Aorta (tissue), 5 donors: ENCODE measurements at regions not wholly inside any gene's neighbourhood (a gene's known extent, or its start where the extent isn't known, plus 50 kb on each side); places are given as distances from the start of the nearest gene placed in this dataset.

Experiments used
- ATAC-seq: fragments of 200-7000 bp; cut with Tn5 transposase; one replicate; pipeline ENCODE4 v1.9.1; 2022; ENCODE audit warnings: moderate library complexity; ENCODE audit not compliant: low FRiP score
- DNase-seq, 2 donors: peaks; one replicate each; pipeline ENCODE4 v3.0.0-alpha.2; 2020
- H3K27ac ChIP-seq, 2 donors: one replicate each; pipeline ENCODE4 v1.5.1; 2013; ENCODE audit warnings: low read length in 2 of 2, mild to moderate bottlenecking in 2 of 2, moderate library complexity in 2 of 2, control low read depth in 1 of 2, inconsistent platforms in 1 of 2, low read depth in 1 of 2
- H3K27me3 ChIP-seq, 2 donors: one replicate each; pipeline ENCODE4 v1.6.1; 2013; ENCODE audit warnings: control low read depth in 1 of 2, low read length in 1 of 2, mild to moderate bottlenecking in 1 of 2, moderate library complexity in 1 of 2; ENCODE audit not compliant: insufficient read depth in 2 of 2, control insufficient read depth in 1 of 2
- H3K36me3 ChIP-seq, 2 donors: one replicate each; pipeline ENCODE4 v1.6.1; 2013; ENCODE audit warnings: control low read depth in 1 of 2, low read length in 1 of 2, mild to moderate bottlenecking in 1 of 2; ENCODE audit not compliant: insufficient read depth in 2 of 2, control insufficient read depth in 1 of 2
- H3K4me1 ChIP-seq, 2 donors: one replicate each; pipeline ENCODE4 v1.6.1; 2013; ENCODE audit warnings: low read length in 2 of 2, control low read depth in 1 of 2, mild to moderate bottlenecking in 1 of 2, moderate library complexity in 1 of 2; ENCODE audit not compliant: insufficient read depth in 2 of 2, control insufficient read depth in 1 of 2
- H3K4me3 ChIP-seq, 2 donors: one replicate each; pipeline ENCODE4 v1.5.1; 2013; ENCODE audit warnings: low read length in 2 of 2, control low read depth in 1 of 2, mild to moderate bottlenecking in 1 of 2
- H3K9me3 ChIP-seq: one replicate; pipeline ENCODE4 v1.6.1; 2013; ENCODE audit warnings: mild to moderate bottlenecking, low read length; ENCODE audit not compliant: control insufficient read depth
- WGBS, 2 donors: extraction: QIAGEN DNeasy Blood & Tissue Kit; methylation state at CpG; one replicate each; pipeline ENCODE4 v1.1.7; 2013; 5-methylcytosine and 5-hydroxymethylcytosine counted together
- intact Hi-C, 2 donors: fragments of 100-400 bp; cut with DNase I; formaldehyde crosslinking; loops; one replicate each; pipeline versions ENCODE4 v1.14.2 to v1.15.0; 2022
- donor health status: healthy with polysubstance abuse.
- donor health status: Bipolar disorder and iron deficiency.
- donor health status: DM: no; HTN: no; CAD: no.
- donor health status: DM: no; HTN: no; CAD: no.
- donor health status: DM: yes; HTN: yes; CAD: no.

GRCh38 chr21:18772404-18772803 lies 368.8 kb upstream of the TMPRSS15 start:
- WGBS, 2 donors = 37 to 52% methylated on average over 2 of the region's 2 CpGs
- H3K4me1 ChIP-seq = no peaks in the 10 kb centered on the region
- no peak for DNase-seq
- H3K27ac ChIP-seq = no peak overlapping the region
- no peaks in the 10 kb centered on the region for H3K9me3 ChIP-seq
- no peaks in the 10 kb centered on the region for H3K36me3 ChIP-seq
- ATAC-seq = no peak
- H3K27me3 ChIP-seq = no peaks in the 10 kb centered on the region
- intact Hi-C loops = no loop called here
- no peak overlapping the region for H3K4me3 ChIP-seq

GRCh38 chr21:18772897-18773296 lies 369.3 kb upstream of the TMPRSS15 start:
- ATAC-seq = no peak
- 62 to 73% methylated on average over 2 of the region's 2 CpGs for WGBS, 2 donors
- no peaks in the 10 kb centered on the region for H3K9me3 ChIP-seq
- intact Hi-C loops = no loop called here
- H3K27ac ChIP-seq = no peak overlapping the region
- no peaks in the 10 kb centered on the region for H3K27me3 ChIP-seq
- no peaks in the 10 kb centered on the region for H3K36me3 ChIP-seq
- H3K4me3 ChIP-seq = no peak overlapping the region
- no peak for DNase-seq
- H3K4me1 ChIP-seq = no peaks in the 10 kb centered on the region

GRCh38 chr21:18776936-18777335 lies 373.4 kb upstream of the TMPRSS15 start:
- Histone ChIP-seq H3K4me1 (no peaks in the 10 kb centered on the region), H3K36me3 (no peaks in the 10 kb centered on the region), H3K9me3 (no peaks in the 10 kb centered on the region), H3K27ac (no peak overlapping the region), H3K4me3 (no peak overlapping the region), H3K27me3 (no peaks in the 10 kb centered on the region)
- intact Hi-C loops = no loop called here
- 11 to 17% methylated on average over 4 of the region's 4 CpGs for WGBS, 2 donors
- DNase-seq (no peak), ATAC-seq (no peak)

- Histone ChIP-seq H3K4me3 (no peak overlapping the region), H3K4me1 (no peaks in the 10 kb centered on the region), H3K36me3 (no peaks in the 10 kb centered on the region), H3K27me3 (no peaks in the 10 kb centered on the region), H3K9me3 (no peaks in the 10 kb centered on the region), H3K27ac (no peak overlapping the region)
- intact Hi-C loops = no loop called here
- no peak for DNase-seq
- no peak for ATAC-seq
- 19 to 24% methylated on average over 1 of the region's 1 CpG for WGBS, 2 donors
Observed at GRCh38 chr21:18782721-18783120, 379.1 kb upstream of the TMPRSS15 start.

GRCh38 chr21:18801468-18801867 lies 397.9 kb upstream of the TMPRSS15 start:
- WGBS, 2 donors = 91 to 100% methylated on average over 1 of the region's 1 CpG
- H3K27ac ChIP-seq = no peak overlapping the region
- intact Hi-C loops = no loop called here
- ATAC-seq (no peak), DNase-seq (no peak)
- no peaks in the 10 kb centered on the region for H3K4me1 ChIP-seq
- H3K9me3 ChIP-seq = peaks cover 2% of the 10 kb centered on the region
- H3K36me3 ChIP-seq = no peaks in the 10 kb centered on the region
- no peaks in the 10 kb centered on the region for H3K27me3 ChIP-seq
- no peak overlapping the region for H3K4me3 ChIP-seq

- no peak overlapping the region for H3K4me3 ChIP-seq
- intact Hi-C loops = no loop called here
- no peak for DNase-seq
- H3K27me3 ChIP-seq = no peaks in the 10 kb centered on the region
- no peak for ATAC-seq
- no peaks in the 10 kb centered on the region for H3K9me3 ChIP-seq
- H3K27ac ChIP-seq = no peak overlapping the region
- H3K4me1 ChIP-seq = no peaks in the 10 kb centered on the region
- no peaks in the 10 kb centered on the region for H3K36me3 ChIP-seq
- WGBS, 2 donors = 76 to 84% methylated on average over 2 of the region's 2 CpGs
Observed at GRCh38 chr21:18803624-18804023, 400.0 kb upstream of the TMPRSS15 start.

- 66 to 69% methylated on average over 3 of the region's 3 CpGs for WGBS, 2 donors
- H3K27ac ChIP-seq = no peak overlapping the region
- intact Hi-C loops = no loop called here
- no peaks in the 10 kb centered on the region for H3K9me3 ChIP-seq
- no peaks in the 10 kb centered on the region for H3K27me3 ChIP-seq
- H3K36me3 ChIP-seq = no peaks in the 10 kb centered on the region
- ATAC-seq = no peak
- no peaks in the 10 kb centered on the region for H3K4me1 ChIP-seq
- no peak for DNase-seq
- H3K4me3 ChIP-seq = no peak overlapping the region
Observed at GRCh38 chr21:18810136-18810535, 406.6 kb upstream of the TMPRSS15 start.

GRCh38 chr21:18812308-18812707 lies 408.7 kb upstream of the TMPRSS15 start:
- H3K4me3 ChIP-seq = no peak overlapping the region
- intact Hi-C loops = no loop called here
- no peaks in the 10 kb centered on the region for H3K27me3 ChIP-seq
- WGBS, 2 donors = 90% methylated on average over 5 of the region's 5 CpGs
- no peak for DNase-seq
- no peak for ATAC-seq
- H3K4me1 ChIP-seq = no peaks in the 10 kb centered on the region
- no peaks in the 10 kb centered on the region for H3K36me3 ChIP-seq
- H3K27ac ChIP-seq = no peak overlapping the region
- H3K9me3 ChIP-seq = no peaks in the 10 kb centered on the region

- H3K4me3 ChIP-seq = no peak overlapping the region
- H3K9me3 ChIP-seq = no peaks in the 10 kb centered on the region
- H3K36me3 ChIP-seq = no peaks in the 10 kb centered on the region
- H3K4me1 ChIP-seq = no peaks in the 10 kb centered on the region
- 88 to 93% methylated on average over 1 of the region's 1 CpG for WGBS, 2 donors
- intact Hi-C loops = no loop called here
- no peak for ATAC-seq
- DNase-seq = no peak
- no peak overlapping the region for H3K27ac ChIP-seq
- H3K27me3 ChIP-seq = no peaks in the 10 kb centered on the region
Observed at GRCh38 chr21:18819507-18819906, 415.9 kb upstream of the TMPRSS15 start.
